HCT116 (cell line): ENCODE measurements at regions not wholly inside any gene's neighbourhood (a gene's known extent, or its start where the extent isn't known, plus 50 kb on each side); places are given as distances from the start of the nearest gene placed in this dataset.

Experiments used
- ATAC-seq: fragments of 200-7000 bp; cut with Tn5 transposase; 2 replicates; pipeline ENCODE4 v1.9.1; 2020; ENCODE audit warnings: mild to moderate bottlenecking, moderate library complexity
- BruUV-seq: library from RNA; stranded (reverse); fragments of 400-500 nt; replicated peaks from 2 replicates; lab custom pipeline; 2021; lab: Mats Ljungman, UMichigan
- CTCF ChIA-PET: fragments of 300-600 bp; sonication (Branson Sonifier 250); formaldehyde crosslinking; loops from one replicate; lab custom pipeline; 2021; ENCODE audit warnings: antibody characterized with exemption; lab: Charles Lee
- POLR2A ChIA-PET: fragments of 300-600, 350-600 bp; sonication (Branson Sonifier 250); formaldehyde crosslinking; loops from one replicate; lab custom pipeline; 2021; ENCODE audit warnings: antibody characterized with exemption; lab: Charles Lee
- RAD21 ChIA-PET, 2 experiments: fragments of 300-600 bp; sonication (Branson Sonifier 250); formaldehyde crosslinking; loops; one replicate each; lab custom pipeline; 2023; ENCODE audit warnings: low total read pairs in 2 of 2; ENCODE audit not compliant: uncharacterized antibody in 2 of 2, unreplicated experiment in 2 of 2, low non-redundant PET in 1 of 2; lab: Charles Lee
- DNase-seq: peaks from one replicate; pipeline ENCODE4 v3.0.0-alpha.2; 2010; ENCODE audit warnings: low read depth, low spot score
- H2AFZ ChIP-seq: fragments of 200-600 bp; shearing (Covaris generic), sonication (generic); 2 replicates; pipeline ENCODE4 v1.6.1; 2017; ENCODE audit warnings: low read depth, mixed run types, mixed read lengths, antibody characterized with exemption, low read length; ENCODE audit not compliant: poor library complexity, severe bottlenecking
- H3K27ac ChIP-seq: 2 replicates; pipeline ENCODE4 v1.5.1; 2012; ENCODE audit warnings: low read depth, low read length
- H3K27me3 ChIP-seq: fragments of 200-600 bp; sonication (generic); 2 replicates; pipeline ENCODE4 v1.6.1; 2016; ENCODE audit warnings: mixed run types, low read length, mixed read lengths; ENCODE audit not compliant: insufficient read depth
- H3K36me3 ChIP-seq, 2 experiments: fragments of 200-500 bp in 1 of 2; fragments of 200-600 bp in 1 of 2; sonication (Bioruptor generic) in 1 of 2; sonication (generic) in 1 of 2; 2 replicates each; pipeline versions ENCODE4 v1.5.1 to v1.6.1; 2014 to 2016; ENCODE audit warnings: low read length in 2 of 2, inconsistent platforms in 1 of 2, mixed read lengths in 1 of 2, mixed run types in 1 of 2; ENCODE audit not compliant: insufficient read depth in 2 of 2, control insufficient read depth in 1 of 2
- H3K4me1 ChIP-seq, 2 experiments: fragments of 200-600 bp in 1 of 2; sonication (generic) in 1 of 2; 2 replicates each; pipeline versions ENCODE4 v1.5.1 to v1.6.1; 2012 to 2017; ENCODE audit warnings: low read length in 2 of 2, inconsistent platforms in 1 of 2, mild to moderate bottlenecking in 1 of 2, mixed read lengths in 1 of 2, mixed run types in 1 of 2, moderate library complexity in 1 of 2; ENCODE audit not compliant: insufficient read depth in 2 of 2, control insufficient read depth in 1 of 2
- H3K4me2 ChIP-seq: fragments of 200-600 bp; sonication (generic); 2 replicates; pipeline ENCODE4 v1.6.1; 2017; ENCODE audit warnings: mixed run types, low read length, mixed read lengths
- H3K4me3 ChIP-seq, 2 experiments: fragments of 200-600 bp in 1 of 2; sonication (generic) in 1 of 2; replicated peaks in 1 of 2; 2 replicates each; pipeline ENCODE4 v1.5.1; 2011 to 2016; ENCODE audit warnings: low read length in 2 of 2, control low read depth in 1 of 2, low read depth in 1 of 2, mild to moderate bottlenecking in 1 of 2, mixed read lengths in 1 of 2, mixed run types in 1 of 2
- H3K79me2 ChIP-seq: fragments of 200-600 bp; sonication (generic); 2 replicates; pipeline ENCODE4 v1.6.1; 2017; ENCODE audit warnings: mild to moderate bottlenecking, mixed run types, low read length, moderate library complexity, mixed read lengths; ENCODE audit not compliant: insufficient read depth
- H3K9ac ChIP-seq: fragments of 200-600 bp; sonication (generic); 2 replicates; pipeline ENCODE4 v1.6.1; 2016; ENCODE audit warnings: low read length, mixed read lengths
- H3K9me2 ChIP-seq: fragments of 200-600 bp; sonication (generic), shearing (Covaris generic); 2 replicates; pipeline ENCODE4 v1.6.1; 2017; ENCODE audit warnings: mixed run types, mild to moderate bottlenecking, moderate library complexity; ENCODE audit not compliant: insufficient read depth
- H3K9me3 ChIP-seq, 2 experiments: fragments of 200-500 bp in 1 of 2; fragments of 200-600 bp in 1 of 2; sonication (Bioruptor generic) in 1 of 2; sonication (generic) in 1 of 2; 2 replicates each; pipeline ENCODE4 v1.6.1; 2014 to 2017; ENCODE audit warnings: low read length in 2 of 2, mixed read lengths in 2 of 2, inconsistent platforms in 1 of 2, low read depth in 1 of 2, mild to moderate bottlenecking in 1 of 2, mixed run types in 1 of 2, moderate library complexity in 1 of 2; ENCODE audit not compliant: control insufficient read depth in 1 of 2, insufficient read depth in 1 of 2
- H4K20me1 ChIP-seq: fragments of 200-600 bp; sonication (generic), shearing (Covaris generic); 2 replicates; pipeline ENCODE4 v1.6.1; 2017; ENCODE audit warnings: mixed run types, mild to moderate bottlenecking, moderate library complexity; ENCODE audit not compliant: insufficient read depth
- CBX3 ChIP-seq: IDR thresholded peaks from 2 replicates; pipeline ENCODE4 v1.6.1; 2012; ENCODE audit warnings: low read depth
- EGR1 ChIP-seq: IDR thresholded peaks from 2 replicates; pipeline ENCODE4 v1.6.1; 2012; ENCODE audit warnings: low read depth
- JUND ChIP-seq: IDR thresholded peaks from 2 replicates; pipeline ENCODE4 v1.6.1; 2012
- POLR2A ChIP-seq: IDR thresholded peaks from 2 replicates; pipeline ENCODE4 v1.7.0; 2011; ENCODE audit warnings: borderline replicate concordance; ENCODE audit not compliant: insufficient read depth, insufficient read length; ENCODE audit errors: extremely low read depth
- SP1 ChIP-seq: IDR thresholded peaks from 2 replicates; pipeline ENCODE4 v1.6.1; 2012; ENCODE audit warnings: low read depth
- YY1 ChIP-seq: IDR thresholded peaks from 2 replicates; pipeline ENCODE4 v1.6.1; 2011; ENCODE audit warnings: low read length, low read depth, moderate library complexity, mild to moderate bottlenecking; ENCODE audit not compliant: insufficient replicate concordance; ENCODE audit errors: extremely low read depth
- ZFX ChIP-seq: fragments of 450-650 bp; IDR thresholded peaks from 2 replicates; pipeline ENCODE4 v1.6.1; 2017
- intact Hi-C: fragments of 100-400 bp; cut with micrococcal nuclease; formaldehyde crosslinking; loops from 2 replicates; pipeline ENCODE4 v1.10.0; 2022
- TF ChIP-seq, protein P1 (sequence below): IDR thresholded peaks from 2 replicates; pipeline ENCODE4 v1.6.1; 2011; ENCODE audit warnings: mild to moderate bottlenecking, low read length, moderate library complexity; ENCODE audit not compliant: insufficient replicate concordance; ENCODE audit errors: extremely low read depth
- TF ChIP-seq, protein P2 (sequence below): IDR thresholded peaks from 2 replicates; pipeline ENCODE4 v1.6.1; 2012
- TF ChIP-seq, protein P3 (sequence below): IDR thresholded peaks from 2 replicates; pipeline ENCODE4 v1.6.1; 2012

DNA sequence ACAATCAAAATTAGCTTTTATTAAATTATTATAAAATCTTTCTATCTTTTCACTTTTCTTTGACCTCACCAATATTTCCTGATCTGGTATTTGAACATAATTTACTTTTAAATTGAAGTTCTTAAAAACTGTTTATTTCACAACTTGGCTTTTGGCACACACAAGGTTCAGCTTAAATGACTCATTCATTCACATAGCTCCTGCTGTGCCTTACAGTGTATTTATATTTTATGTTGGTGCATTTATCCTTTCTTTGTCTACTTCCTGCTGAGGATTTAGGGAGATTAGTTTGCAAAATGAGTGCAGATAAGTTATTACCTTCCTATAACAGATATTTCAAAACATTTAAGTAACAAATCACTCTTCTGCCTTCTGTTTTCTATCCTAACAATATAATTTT lies 430.6 kb downstream of the DTHD1 start:
- ChIA-PET RAD21 (no interaction called here), POLR2A (no interaction called here), CTCF (no interaction called here)
- Histone ChIP-seq H3K9ac (no peak overlapping the region), H3K27ac (no peak overlapping the region), H2AFZ (peak overlapping the region; percentile 43), H3K36me3 (no peaks in the 10 kb centered on the region), H3K9me3 (no peaks in the 10 kb centered on the region), H3K4me2 (no peak overlapping the region), H3K9me2 (no peaks in the 10 kb centered on the region), H4K20me1 (no peaks in the 10 kb centered on the region), H3K4me1 (no peaks in the 10 kb centered on the region), H3K79me2 (no peaks in the 10 kb centered on the region), H3K27me3 (no peaks in the 10 kb centered on the region), H3K4me3 (no peak overlapping the region)
- BruUV-seq: no TSS peak
- ATAC-seq: no peak
- intact Hi-C loops: no loop called here
- TF ChIP-seq EGR1 (no peak), ZFX (no peak), CBX3 (no peak), YY1 (no peak), POLR2A (no peak), SP1 (no peak), JUND (no peak)
- TF ChIP-seq, protein P1, sequence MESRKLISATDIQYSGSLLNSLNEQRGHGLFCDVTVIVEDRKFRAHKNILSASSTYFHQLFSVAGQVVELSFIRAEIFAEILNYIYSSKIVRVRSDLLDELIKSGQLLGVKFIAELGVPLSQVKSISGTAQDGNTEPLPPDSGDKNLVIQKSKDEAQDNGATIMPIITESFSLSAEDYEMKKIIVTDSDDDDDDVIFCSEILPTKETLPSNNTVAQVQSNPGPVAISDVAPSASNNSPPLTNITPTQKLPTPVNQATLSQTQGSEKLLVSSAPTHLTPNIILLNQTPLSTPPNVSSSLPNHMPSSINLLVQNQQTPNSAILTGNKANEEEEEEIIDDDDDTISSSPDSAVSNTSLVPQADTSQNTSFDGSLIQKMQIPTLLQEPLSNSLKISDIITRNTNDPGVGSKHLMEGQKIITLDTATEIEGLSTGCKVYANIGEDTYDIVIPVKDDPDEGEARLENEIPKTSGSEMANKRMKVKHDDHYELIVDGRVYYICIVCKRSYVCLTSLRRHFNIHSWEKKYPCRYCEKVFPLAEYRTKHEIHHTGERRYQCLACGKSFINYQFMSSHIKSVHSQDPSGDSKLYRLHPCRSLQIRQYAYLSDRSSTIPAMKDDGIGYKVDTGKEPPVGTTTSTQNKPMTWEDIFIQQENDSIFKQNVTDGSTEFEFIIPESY: no peak
- TF ChIP-seq, protein P2, sequence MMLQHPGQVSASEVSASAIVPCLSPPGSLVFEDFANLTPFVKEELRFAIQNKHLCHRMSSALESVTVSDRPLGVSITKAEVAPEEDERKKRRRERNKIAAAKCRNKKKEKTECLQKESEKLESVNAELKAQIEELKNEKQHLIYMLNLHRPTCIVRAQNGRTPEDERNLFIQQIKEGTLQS: no peak
- TF ChIP-seq, protein P3, sequence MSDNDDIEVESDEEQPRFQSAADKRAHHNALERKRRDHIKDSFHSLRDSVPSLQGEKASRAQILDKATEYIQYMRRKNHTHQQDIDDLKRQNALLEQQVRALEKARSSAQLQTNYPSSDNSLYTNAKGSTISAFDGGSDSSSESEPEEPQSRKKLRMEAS: no peak
- DNase-seq: no peak
